Transverse colon (tissue), 3 donors: ENCODE measurements at regions not wholly inside any gene's neighbourhood (a gene's known extent, or its start where the extent isn't known, plus 50 kb on each side); places are given as distances from the start of the nearest gene placed in this dataset.

Experiments used
- CTCF ChIP-seq, 5 experiments: fragments of 200-600 bp in 3 of 5; fragments of 450-650 bp in 2 of 5; sonication (generic) in 3 of 5; IDR thresholded peaks; 1 replicate in 2 of 5; 2 replicates in 3 of 5; pipeline ENCODE4 v1.5.1; 2016 to 2017; ENCODE audit warnings: antibody characterized with exemption in 5 of 5, inconsistent platforms in 3 of 5, mild to moderate bottlenecking in 2 of 5, moderate library complexity in 1 of 5
- EP300 ChIP-seq: sonication (generic); formaldehyde crosslinking; IDR thresholded peaks from one replicate; pipeline ENCODE4 v1.6.1; 2017; ENCODE audit warnings: antibody characterized with exemption, low read depth

- TF ChIP-seq CTCF (IDR thresholded peaks at IDR 0.05) = no peak
- TF ChIP-seq EP300 = no peak
These were observed 58.1 kb downstream of the NCOR2 start for GRCh38 chr12:124509300-124509675.
